ENCODE measurements at regions not wholly inside any gene's neighbourhood (a gene's known extent, or its start where the extent isn't known, plus 50 kb on each side); places are given as distances from the start of the nearest gene placed in this dataset.

DNA sequence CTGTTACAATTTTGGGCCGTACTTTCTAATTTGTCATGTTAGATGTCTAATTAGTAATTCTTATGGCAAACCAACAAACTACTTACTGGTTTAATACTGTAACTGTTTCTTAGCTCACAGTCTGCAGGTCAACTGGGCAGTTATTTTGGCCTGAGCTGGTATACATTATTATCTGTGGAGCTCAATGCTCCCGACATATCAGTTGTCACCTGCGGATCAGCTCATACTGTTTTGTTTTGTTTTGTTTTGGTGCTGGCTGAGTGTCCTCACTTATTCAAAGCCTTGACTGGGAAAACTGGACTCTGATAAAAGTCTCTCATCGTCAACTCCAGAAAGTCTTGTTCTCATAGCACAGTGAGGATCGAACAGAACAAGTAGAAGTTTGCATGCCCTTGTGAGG lies 1060.6 kb upstream of the CDH8 start:
- no peak for TF ChIP-seq CTCF (conservative IDR thresholded peaks at IDR 0.05; ENCODE audit: low read depth, low read length)
- DNase-seq (ENCODE audit: low read depth), result no peak

GRCh38 chr16:63092736-63093135 lies 1056.5 kb upstream of the CDH8 start:
- DNase-seq (ENCODE audit: low read depth), result no peak
- TF ChIP-seq CTCF (conservative IDR thresholded peaks at IDR 0.05; ENCODE audit: low read depth, low read length), result no peak

More for the DNA sequence above, 1060.6 kb upstream of the CDH8 start:
- H3K4me3 ChIP-seq (ENCODE audit: low read depth, low read length), result no peak overlapping the region

DNA sequence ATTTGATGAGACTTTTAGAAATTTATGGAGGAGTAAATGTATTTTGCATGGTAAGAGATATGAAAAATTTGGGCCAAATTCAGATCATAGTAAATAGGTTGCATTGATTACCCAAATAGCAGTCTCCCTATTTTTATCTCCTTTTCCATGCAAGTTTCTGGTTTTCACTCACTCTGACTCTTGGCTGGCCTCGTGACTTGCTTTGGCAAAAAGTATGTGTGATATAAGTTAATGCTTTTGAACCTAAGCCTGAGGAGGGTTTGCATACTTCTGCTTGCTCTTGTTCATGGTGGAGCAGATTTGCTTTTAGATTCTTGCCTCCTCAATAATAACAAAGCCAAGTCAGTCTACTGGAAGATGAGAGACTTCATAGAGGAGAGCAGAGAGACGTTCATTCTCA lies 1045.9 kb upstream of the CDH8 start:
- no peak overlapping the region for H3K4me3 ChIP-seq (ENCODE audit: low read depth, low read length)
- no peak for DNase-seq (ENCODE audit: low read depth)
- TF ChIP-seq CTCF (conservative IDR thresholded peaks at IDR 0.05; ENCODE audit: low read depth, low read length), result no peak

More at GRCh38 chr16:63092736-63093135, 1056.5 kb upstream of the CDH8 start:
- no peak overlapping the region for H3K4me3 ChIP-seq (ENCODE audit: low read depth, low read length)

DNA sequence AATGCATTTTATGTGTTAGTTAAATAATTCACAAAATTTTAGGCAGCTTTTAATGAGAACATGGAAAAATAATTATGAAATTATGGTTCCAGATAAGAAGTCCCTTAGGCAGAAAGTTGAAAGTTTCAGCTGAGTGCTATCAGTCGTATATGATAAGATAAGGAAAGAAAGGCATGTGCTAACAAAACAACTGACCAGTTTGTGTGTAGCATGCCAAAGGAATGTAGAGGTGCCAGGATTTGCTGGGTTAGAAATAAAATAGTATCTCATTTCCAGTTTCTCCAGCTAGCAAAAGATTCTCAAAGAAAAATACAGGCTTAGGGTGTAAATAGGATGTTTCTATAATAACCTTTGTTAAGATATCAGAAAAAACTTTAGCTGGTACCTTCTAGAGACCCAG lies 1044.5 kb upstream of the CDH8 start:
- no peak for DNase-seq (ENCODE audit: low read depth)
- TF ChIP-seq CTCF (conservative IDR thresholded peaks at IDR 0.05; ENCODE audit: low read depth, low read length), result no peak
- no peak overlapping the region for H3K4me3 ChIP-seq (ENCODE audit: low read depth, low read length)

DNA sequence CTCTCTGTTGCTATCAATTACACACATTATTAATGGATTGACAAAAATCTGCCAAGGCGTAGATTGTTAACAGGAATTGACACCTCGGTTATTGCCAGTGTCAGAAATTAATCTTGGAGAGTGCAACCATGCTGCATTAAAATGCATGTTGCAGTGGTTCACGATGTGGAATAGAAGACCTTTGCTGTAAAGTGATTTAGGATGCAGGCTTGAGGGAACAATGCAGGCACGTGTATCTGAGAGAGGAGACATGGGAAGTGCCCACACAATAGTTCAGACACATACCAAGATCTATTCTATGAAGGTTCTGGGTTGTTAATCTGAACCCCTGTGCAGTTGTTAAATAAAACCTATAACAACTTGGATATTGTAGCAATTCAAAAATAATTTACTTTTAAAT lies 1032.8 kb upstream of the CDH8 start:
- DNase-seq (ENCODE audit: low read depth), result no peak
- H3K4me3 ChIP-seq (ENCODE audit: low read depth, low read length), result no peak overlapping the region
- TF ChIP-seq CTCF (conservative IDR thresholded peaks at IDR 0.05; ENCODE audit: low read depth, low read length), result no peak

- DNase-seq (ENCODE audit: low read depth), result no peak
These were observed 1030.9 kb upstream of the CDH8 start for GRCh38 chr16:63067141-63067540.

More at GRCh38 chr16:63067141-63067540, 1030.9 kb upstream of the CDH8 start:
- TF ChIP-seq CTCF (conservative IDR thresholded peaks at IDR 0.05; ENCODE audit: low read depth, low read length), result no peak
- no peak overlapping the region for H3K4me3 ChIP-seq (ENCODE audit: low read depth, low read length)
